MM.1S (cell line): ENCODE measurements at regions not wholly inside any gene's neighbourhood (a gene's known extent, or its start where the extent isn't known, plus 50 kb on each side); places are given as distances from the start of the nearest gene placed in this dataset.

ENCODE experiments used
- DNase-seq: peaks from one replicate; pipeline ENCODE4 v3.0.0-alpha.2; 2015
- H2AFZ ChIP-seq: fragments of 300-600 bp; sonication (generic); 2 replicates; pipeline ENCODE4 v1.6.0; 2016; ENCODE audit warnings: antibody characterized with exemption, low read length
- H3F3A ChIP-seq: fragments of 300-600 bp; sonication (generic); 2 replicates; pipeline ENCODE4 v1.6.1; 2016; ENCODE audit warnings: mild to moderate bottlenecking, antibody characterized with exemption, low read length, moderate library complexity, mixed read lengths; ENCODE audit not compliant: insufficient read depth
- H3K27ac ChIP-seq: fragments of 300-600 bp; sonication (generic); 2 replicates; pipeline ENCODE4 v1.5.1; 2016; ENCODE audit warnings: mild to moderate bottlenecking, low read length
- H3K27me3 ChIP-seq: fragments of 300-600 bp; sonication (generic); replicated peaks from 2 replicates; pipeline ENCODE4 v1.6.0; 2016; ENCODE audit warnings: low read length; ENCODE audit not compliant: insufficient read depth
- H3K36me3 ChIP-seq: fragments of 300-600 bp; sonication (generic); replicated peaks from 2 replicates; pipeline ENCODE4 v1.6.1; 2016; ENCODE audit warnings: mild to moderate bottlenecking, low read length, mixed read lengths; ENCODE audit not compliant: insufficient read depth
- H3K4me1 ChIP-seq: fragments of 300-600 bp; sonication (generic); 2 replicates; pipeline ENCODE4 v1.6.1; 2016; ENCODE audit warnings: low read length, mixed read lengths
- H3K4me2 ChIP-seq: fragments of 300-600 bp; sonication (generic); 2 replicates; pipeline ENCODE4 v1.6.0; 2016; ENCODE audit warnings: low read depth, low read length
- H3K4me3 ChIP-seq: fragments of 300-600 bp; sonication (generic); 2 replicates; pipeline ENCODE4 v1.5.1; 2016; ENCODE audit warnings: low read length, mixed read lengths
- H3K79me2 ChIP-seq: fragments of 300-600 bp; sonication (generic); 2 replicates; pipeline ENCODE4 v1.6.1; 2016; ENCODE audit warnings: mixed run types, low read length, mixed read lengths
- H3K9ac ChIP-seq: fragments of 300-600 bp; sonication (generic); 2 replicates; pipeline ENCODE4 v1.6.1; 2016; ENCODE audit warnings: low read length, mixed read lengths
- H3K9me2 ChIP-seq: fragments of 300-600 bp; sonication (generic); replicated peaks from 2 replicates; pipeline ENCODE4 v1.6.1; 2016; ENCODE audit warnings: mild to moderate bottlenecking, low read length, mixed read lengths; ENCODE audit not compliant: insufficient read depth
- H3K9me3 ChIP-seq: fragments of 300-600 bp; sonication (generic); replicated peaks from 2 replicates; pipeline ENCODE4 v1.6.1; 2016; ENCODE audit warnings: mild to moderate bottlenecking, low read length, mixed read lengths; ENCODE audit not compliant: insufficient read depth
- H4K20me1 ChIP-seq: fragments of 300-600 bp; sonication (generic); 2 replicates; pipeline ENCODE4 v1.6.1; 2016; ENCODE audit warnings: mild to moderate bottlenecking, low read length, moderate library complexity, mixed read lengths; ENCODE audit not compliant: insufficient read depth
- EZH2 ChIP-seq: fragments of 300-600 bp; sonication (generic); optimal IDR thresholded peaks from 2 replicates; pipeline ENCODE3; 2017; ENCODE audit warnings: low read depth, mild to moderate bottlenecking, antibody characterized with exemption, low read length, mixed read lengths
- EZH2phosphoT487 ChIP-seq: fragments of 300-600 bp; sonication (generic); IDR thresholded peaks from 2 replicates; pipeline ENCODE4 v1.6.1; 2018; ENCODE audit warnings: antibody characterized with exemption, low read length
- TF ChIP-seq, protein P1 (sequence below): fragments of 300-600 bp; sonication (generic); IDR thresholded peaks from 2 replicates; pipeline ENCODE4 v1.5.1; 2016; ENCODE audit warnings: antibody characterized with exemption, low read length, mixed read lengths

DNA sequence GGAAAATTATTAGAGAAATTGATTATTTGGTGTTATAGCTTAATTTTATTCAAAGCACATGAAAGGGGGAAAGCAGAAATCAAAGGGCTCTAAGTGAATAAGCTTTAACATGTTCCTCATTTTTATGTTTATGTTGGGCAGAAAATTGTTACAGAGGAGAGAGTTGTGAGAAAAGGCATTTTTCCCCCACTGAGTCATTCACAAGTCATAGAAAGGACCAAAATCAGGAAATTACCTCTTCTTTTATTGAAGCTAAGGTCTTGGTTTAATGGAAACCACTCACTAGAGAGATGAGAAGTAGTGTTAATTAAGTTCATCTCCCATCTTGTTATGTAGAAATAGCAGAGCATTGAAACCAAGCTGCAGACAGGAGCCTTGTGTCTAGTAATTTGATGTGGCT, 175.3 kb upstream of the THUMPD2 start:
- Histone ChIP-seq H3K79me2 (no peaks in the 10 kb centered on the region), H4K20me1 (no peaks in the 10 kb centered on the region), H3F3A (no peaks in the 10 kb centered on the region), H3K9me2 (no peaks in the 10 kb centered on the region), H2AFZ (no peak overlapping the region), H3K4me1 (no peaks in the 10 kb centered on the region), H3K9ac (no peak overlapping the region), H3K9me3 (no peaks in the 10 kb centered on the region), H3K27me3 (no peaks in the 10 kb centered on the region), H3K4me2 (no peak overlapping the region), H3K27ac (no peak overlapping the region), H3K4me3 (no peak overlapping the region), H3K36me3 (no peaks in the 10 kb centered on the region)
- TF ChIP-seq, protein P1, sequence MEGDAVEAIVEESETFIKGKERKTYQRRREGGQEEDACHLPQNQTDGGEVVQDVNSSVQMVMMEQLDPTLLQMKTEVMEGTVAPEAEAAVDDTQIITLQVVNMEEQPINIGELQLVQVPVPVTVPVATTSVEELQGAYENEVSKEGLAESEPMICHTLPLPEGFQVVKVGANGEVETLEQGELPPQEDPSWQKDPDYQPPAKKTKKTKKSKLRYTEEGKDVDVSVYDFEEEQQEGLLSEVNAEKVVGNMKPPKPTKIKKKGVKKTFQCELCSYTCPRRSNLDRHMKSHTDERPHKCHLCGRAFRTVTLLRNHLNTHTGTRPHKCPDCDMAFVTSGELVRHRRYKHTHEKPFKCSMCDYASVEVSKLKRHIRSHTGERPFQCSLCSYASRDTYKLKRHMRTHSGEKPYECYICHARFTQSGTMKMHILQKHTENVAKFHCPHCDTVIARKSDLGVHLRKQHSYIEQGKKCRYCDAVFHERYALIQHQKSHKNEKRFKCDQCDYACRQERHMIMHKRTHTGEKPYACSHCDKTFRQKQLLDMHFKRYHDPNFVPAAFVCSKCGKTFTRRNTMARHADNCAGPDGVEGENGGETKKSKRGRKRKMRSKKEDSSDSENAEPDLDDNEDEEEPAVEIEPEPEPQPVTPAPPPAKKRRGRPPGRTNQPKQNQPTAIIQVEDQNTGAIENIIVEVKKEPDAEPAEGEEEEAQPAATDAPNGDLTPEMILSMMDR: no peak
- no peak for TF ChIP-seq EZH2
- no peak for TF ChIP-seq EZH2phosphoT487
- no peak for DNase-seq

DNA sequence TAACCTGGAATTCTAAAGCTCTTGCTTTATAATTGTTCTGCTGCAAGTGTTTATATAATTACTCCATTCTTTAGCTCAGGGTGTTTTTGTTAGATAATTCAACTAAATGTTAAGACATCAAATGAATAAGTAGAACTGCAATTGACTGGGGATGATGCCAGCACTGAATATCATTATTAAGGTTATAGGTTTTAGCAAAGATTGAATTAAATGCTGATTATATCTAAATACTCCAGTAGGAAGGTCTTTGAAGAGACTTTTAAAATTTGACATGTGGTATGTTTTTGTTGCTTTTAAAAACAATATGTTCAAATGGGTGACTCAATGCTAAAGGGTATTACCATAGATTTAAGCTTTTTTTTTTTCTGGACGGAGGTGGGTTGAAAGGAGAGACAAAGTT, 170.1 kb upstream of the THUMPD2 start:
- Histone ChIP-seq H3K79me2 (no peaks in the 10 kb centered on the region), H2AFZ (no peak overlapping the region), H3K4me1 (no peaks in the 10 kb centered on the region), H3F3A (no peaks in the 10 kb centered on the region), H3K9me3 (no peaks in the 10 kb centered on the region), H3K4me3 (no peak overlapping the region), H4K20me1 (no peaks in the 10 kb centered on the region), H3K9me2 (no peaks in the 10 kb centered on the region), H3K27ac (no peak overlapping the region), H3K9ac (no peak overlapping the region), H3K27me3 (no peaks in the 10 kb centered on the region), H3K4me2 (no peak overlapping the region), H3K36me3 (no peaks in the 10 kb centered on the region)
- no peak for TF ChIP-seq EZH2
- no peak for DNase-seq

DNA sequence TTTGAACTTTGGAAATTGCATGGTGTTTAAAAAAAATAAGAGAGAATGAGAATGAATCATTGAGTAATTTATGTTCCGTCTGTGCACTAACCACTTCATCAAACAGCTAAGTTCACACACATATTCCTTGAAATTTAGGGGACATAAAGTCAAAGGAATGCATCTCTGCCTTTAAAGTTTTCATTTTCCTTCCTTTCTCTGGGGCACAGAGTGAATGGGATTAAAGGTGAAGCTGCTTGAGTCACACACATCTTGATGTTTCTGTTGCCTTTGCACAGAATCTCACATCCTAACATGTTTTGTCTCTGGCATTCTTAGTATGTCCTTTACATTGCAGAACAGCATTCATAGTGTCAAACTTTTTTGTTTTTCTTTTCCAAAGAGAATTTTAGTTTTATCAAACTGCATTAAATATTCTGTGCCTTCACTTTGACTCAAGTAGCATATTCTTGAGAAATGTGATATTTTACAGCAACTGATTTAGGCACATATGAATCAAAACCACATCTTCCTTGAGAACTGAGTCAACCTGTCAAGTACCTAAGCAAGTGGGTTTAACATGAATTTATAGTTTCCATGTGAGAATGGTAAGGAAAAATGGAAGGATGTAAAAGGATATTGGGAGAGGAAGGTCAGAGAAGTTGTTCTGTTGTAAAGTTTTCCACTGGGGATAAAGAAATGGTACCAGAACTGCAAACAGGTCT, 169.1 kb upstream of the THUMPD2 start:
- no peak overlapping the region for H3K4me2 ChIP-seq
- H3K79me2 ChIP-seq: no peaks in the 10 kb centered on the region
- DNase-seq: no peak
- no peak overlapping the region for H3K4me3 ChIP-seq
- no peaks in the 10 kb centered on the region for H3K9me2 ChIP-seq
- no peak overlapping the region for H3K27ac ChIP-seq
- no peak overlapping the region for H2AFZ ChIP-seq
- no peaks in the 10 kb centered on the region for H3K27me3 ChIP-seq
- no peaks in the 10 kb centered on the region for H3F3A ChIP-seq
- no peaks in the 10 kb centered on the region for H3K9me3 ChIP-seq
- H3K9ac ChIP-seq: no peak overlapping the region
- H4K20me1 ChIP-seq: no peaks in the 10 kb centered on the region
- no peaks in the 10 kb centered on the region for H3K4me1 ChIP-seq
- no peak for TF ChIP-seq EZH2
- TF ChIP-seq, protein P1: no peak
- H3K36me3 ChIP-seq: no peaks in the 10 kb centered on the region

DNA sequence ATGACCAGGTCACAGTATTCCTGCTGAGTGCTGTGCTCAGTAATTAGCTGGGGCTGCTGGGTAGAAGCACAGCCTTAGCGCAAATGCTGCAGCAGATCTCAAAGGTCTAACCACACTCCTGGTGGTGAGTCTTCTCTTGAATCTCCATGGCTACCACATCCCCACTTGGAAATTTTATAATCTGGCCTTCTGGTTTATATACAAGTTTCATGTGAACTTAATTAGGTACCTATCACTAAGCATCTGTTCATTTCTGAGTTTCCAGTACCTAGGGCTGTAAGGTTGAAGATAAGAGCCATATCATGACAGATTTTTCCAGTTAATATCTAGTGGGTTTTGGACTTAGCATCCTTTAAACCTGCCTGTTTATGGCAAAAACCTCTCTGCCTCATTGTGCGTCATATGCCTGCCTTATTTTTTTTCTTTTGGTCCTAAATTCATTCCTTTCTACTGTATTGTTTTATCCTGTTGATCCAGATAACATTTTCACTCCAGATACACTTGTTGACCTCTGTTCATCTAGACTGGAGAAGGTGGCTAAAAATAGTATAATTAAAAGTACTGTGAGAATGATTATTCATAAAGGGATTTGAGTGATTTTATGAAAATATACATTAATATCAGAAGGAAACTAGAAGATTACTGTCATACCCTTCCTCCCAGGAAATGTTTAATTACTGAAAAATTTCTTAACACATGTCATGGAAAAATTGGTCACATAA, 168.4 kb upstream of the THUMPD2 start:
- Histone ChIP-seq H3K4me3 (no peak overlapping the region), H3K9ac (no peak overlapping the region), H3K4me1 (no peaks in the 10 kb centered on the region), H4K20me1 (no peaks in the 10 kb centered on the region), H2AFZ (no peak overlapping the region), H3K27ac (no peak overlapping the region), H3F3A (no peaks in the 10 kb centered on the region), H3K36me3 (no peaks in the 10 kb centered on the region), H3K4me2 (no peak overlapping the region), H3K27me3 (no peaks in the 10 kb centered on the region), H3K79me2 (no peaks in the 10 kb centered on the region), H3K9me2 (no peaks in the 10 kb centered on the region), H3K9me3 (no peaks in the 10 kb centered on the region)
- TF ChIP-seq, protein P1: no peak
- TF ChIP-seq EZH2phosphoT487: no peak
- TF ChIP-seq EZH2: no peak
- DNase-seq: no peak
